ENCODE measurements at regions not wholly inside any gene's neighbourhood (a gene's known extent, or its start where the extent isn't known, plus 50 kb on each side); places are given as distances from the start of the nearest gene placed in this dataset.

- Histone ChIP-seq H3K27me3 (ENCODE audit: control insufficient read depth in 2 of 2, insufficient read depth in 2 of 2, low read length in 2 of 2) (no peaks in the 10 kb centered on the region), H3K36me3 (ENCODE audit: control insufficient read depth in 2 of 2, insufficient read depth in 2 of 2, low read length in 2 of 2) (no peaks in the 10 kb centered on the region), H3K9ac (ENCODE audit: low read depth in 1 of 2, low read length in 2 of 2) (no peak overlapping the region), H3K9me3 (ENCODE audit: control insufficient read depth in 2 of 2, low read length in 2 of 2) (no peaks in the 10 kb centered on the region), H3K27ac (ENCODE audit: low read depth in 2 of 2, low read length in 2 of 2) (no peak overlapping the region), H3K4me1 (ENCODE audit: control insufficient read depth in 2 of 2, insufficient read depth in 2 of 2, low read length in 2 of 2) (no peaks in the 10 kb centered on the region), H3K4me3 (ENCODE audit: low read length in 2 of 2) (no peak overlapping the region)
Observed at GRCh38 chr13:33999811-34000605, 182.1 kb downstream of the RFC3 start.

GRCh38 chr13:34000955-34001354 lies 183.0 kb downstream of the RFC3 start:
- no peak overlapping the region for H3K27ac ChIP-seq (ENCODE audit: low read depth in 2 of 2, low read length in 2 of 2)
- no peaks in the 10 kb centered on the region for H3K4me1 ChIP-seq (ENCODE audit: control insufficient read depth in 2 of 2, insufficient read depth in 2 of 2, low read length in 2 of 2)

GRCh38 chr13:34001389-34001788 lies 183.4 kb downstream of the RFC3 start:
- Histone ChIP-seq H3K4me3 (ENCODE audit: low read length in 2 of 2) (no peak overlapping the region), H3K27me3 (ENCODE audit: control insufficient read depth in 2 of 2, insufficient read depth in 2 of 2, low read length in 2 of 2) (no peaks in the 10 kb centered on the region), H3K36me3 (ENCODE audit: control insufficient read depth in 2 of 2, insufficient read depth in 2 of 2, low read length in 2 of 2) (no peaks in the 10 kb centered on the region), H3K27ac (ENCODE audit: low read depth in 2 of 2, low read length in 2 of 2) (no peak overlapping the region), H3K9me3 (ENCODE audit: control insufficient read depth in 2 of 2, low read length in 2 of 2) (no peaks in the 10 kb centered on the region), H3K9ac (ENCODE audit: low read depth in 1 of 2, low read length in 2 of 2) (no peak overlapping the region), H3K4me1 (ENCODE audit: control insufficient read depth in 2 of 2, insufficient read depth in 2 of 2, low read length in 2 of 2) (no peaks in the 10 kb centered on the region)

More at GRCh38 chr13:34000955-34001354, 183.0 kb downstream of the RFC3 start:
- no peak overlapping the region for H3K4me3 ChIP-seq (ENCODE audit: low read length in 2 of 2)
- H3K36me3 ChIP-seq (ENCODE audit: control insufficient read depth in 2 of 2, insufficient read depth in 2 of 2, low read length in 2 of 2), result no peaks in the 10 kb centered on the region
- no peaks in the 10 kb centered on the region for H3K27me3 ChIP-seq (ENCODE audit: control insufficient read depth in 2 of 2, insufficient read depth in 2 of 2, low read length in 2 of 2)
- no peaks in the 10 kb centered on the region for H3K9me3 ChIP-seq (ENCODE audit: control insufficient read depth in 2 of 2, low read length in 2 of 2)
- no peak overlapping the region for H3K9ac ChIP-seq (ENCODE audit: low read depth in 1 of 2, low read length in 2 of 2)

GRCh38 chr13:34002141-34002540 lies 184.2 kb downstream of the RFC3 start:
- no peaks in the 10 kb centered on the region for H3K27me3 ChIP-seq (ENCODE audit: control insufficient read depth in 2 of 2, insufficient read depth in 2 of 2, low read length in 2 of 2)
- H3K4me3 ChIP-seq (ENCODE audit: low read length in 2 of 2), result no peak overlapping the region
- no peaks in the 10 kb centered on the region for H3K9me3 ChIP-seq (ENCODE audit: control insufficient read depth in 2 of 2, low read length in 2 of 2)

GRCh38 chr13:34002924-34003323 lies 185.0 kb downstream of the RFC3 start:
- no peak overlapping the region for H3K27ac ChIP-seq (ENCODE audit: low read depth in 2 of 2, low read length in 2 of 2)
- no peak overlapping the region for H3K4me3 ChIP-seq (ENCODE audit: low read length in 2 of 2)
- H3K27me3 ChIP-seq (ENCODE audit: control insufficient read depth in 2 of 2, insufficient read depth in 2 of 2, low read length in 2 of 2), result no peaks in the 10 kb centered on the region
- no peaks in the 10 kb centered on the region for H3K9me3 ChIP-seq (ENCODE audit: control insufficient read depth in 2 of 2, low read length in 2 of 2)
- no peak overlapping the region for H3K9ac ChIP-seq (ENCODE audit: low read depth in 1 of 2, low read length in 2 of 2)
- no peaks in the 10 kb centered on the region for H3K36me3 ChIP-seq (ENCODE audit: control insufficient read depth in 2 of 2, insufficient read depth in 2 of 2, low read length in 2 of 2)
- H3K4me1 ChIP-seq (ENCODE audit: control insufficient read depth in 2 of 2, insufficient read depth in 2 of 2, low read length in 2 of 2), result no peaks in the 10 kb centered on the region

More at GRCh38 chr13:34002141-34002540, 184.2 kb downstream of the RFC3 start:
- Histone ChIP-seq H3K27ac (ENCODE audit: low read depth in 2 of 2, low read length in 2 of 2) (no peak overlapping the region), H3K36me3 (ENCODE audit: control insufficient read depth in 2 of 2, insufficient read depth in 2 of 2, low read length in 2 of 2) (no peaks in the 10 kb centered on the region), H3K4me1 (ENCODE audit: control insufficient read depth in 2 of 2, insufficient read depth in 2 of 2, low read length in 2 of 2) (no peaks in the 10 kb centered on the region), H3K9ac (ENCODE audit: low read depth in 1 of 2, low read length in 2 of 2) (no peak overlapping the region)

GRCh38 chr13:34003656-34004055 lies 185.7 kb downstream of the RFC3 start:
- Histone ChIP-seq H3K36me3 (ENCODE audit: control insufficient read depth in 2 of 2, insufficient read depth in 2 of 2, low read length in 2 of 2) (no peaks in the 10 kb centered on the region), H3K9me3 (ENCODE audit: control insufficient read depth in 2 of 2, low read length in 2 of 2) (no peaks in the 10 kb centered on the region)

GRCh38 chr13:34004676-34005075 lies 186.7 kb downstream of the RFC3 start:
- H3K4me1 ChIP-seq (ENCODE audit: control insufficient read depth in 2 of 2, insufficient read depth in 2 of 2, low read length in 2 of 2), result no peaks in the 10 kb centered on the region
- no peak overlapping the region for H3K9ac ChIP-seq (ENCODE audit: low read depth in 1 of 2, low read length in 2 of 2)
- no peak overlapping the region for H3K4me3 ChIP-seq (ENCODE audit: low read length in 2 of 2)
- H3K27ac ChIP-seq (ENCODE audit: low read depth in 2 of 2, low read length in 2 of 2), result no peak overlapping the region
- no peaks in the 10 kb centered on the region for H3K36me3 ChIP-seq (ENCODE audit: control insufficient read depth in 2 of 2, insufficient read depth in 2 of 2, low read length in 2 of 2)
- no peaks in the 10 kb centered on the region for H3K27me3 ChIP-seq (ENCODE audit: control insufficient read depth in 2 of 2, insufficient read depth in 2 of 2, low read length in 2 of 2)
- H3K9me3 ChIP-seq (ENCODE audit: control insufficient read depth in 2 of 2, low read length in 2 of 2), result no peaks in the 10 kb centered on the region

More at GRCh38 chr13:34003656-34004055, 185.7 kb downstream of the RFC3 start:
- Histone ChIP-seq H3K27me3 (ENCODE audit: control insufficient read depth in 2 of 2, insufficient read depth in 2 of 2, low read length in 2 of 2) (no peaks in the 10 kb centered on the region), H3K27ac (ENCODE audit: low read depth in 2 of 2, low read length in 2 of 2) (no peak overlapping the region), H3K4me3 (ENCODE audit: low read length in 2 of 2) (no peak overlapping the region), H3K9ac (ENCODE audit: low read depth in 1 of 2, low read length in 2 of 2) (no peak overlapping the region), H3K4me1 (ENCODE audit: control insufficient read depth in 2 of 2, insufficient read depth in 2 of 2, low read length in 2 of 2) (no peaks in the 10 kb centered on the region)

GRCh38 chr13:34006011-34006410 lies 188.1 kb downstream of the RFC3 start:
- no peaks in the 10 kb centered on the region for H3K36me3 ChIP-seq (ENCODE audit: control insufficient read depth in 2 of 2, insufficient read depth in 2 of 2, low read length in 2 of 2)
- no peak overlapping the region for H3K4me3 ChIP-seq (ENCODE audit: low read length in 2 of 2)
- no peaks in the 10 kb centered on the region for H3K9me3 ChIP-seq (ENCODE audit: control insufficient read depth in 2 of 2, low read length in 2 of 2)
- no peaks in the 10 kb centered on the region for H3K27me3 ChIP-seq (ENCODE audit: control insufficient read depth in 2 of 2, insufficient read depth in 2 of 2, low read length in 2 of 2)
- H3K9ac ChIP-seq (ENCODE audit: low read depth in 1 of 2, low read length in 2 of 2), result no peak overlapping the region
- H3K27ac ChIP-seq (ENCODE audit: low read depth in 2 of 2, low read length in 2 of 2), result no peak overlapping the region
- no peaks in the 10 kb centered on the region for H3K4me1 ChIP-seq (ENCODE audit: control insufficient read depth in 2 of 2, insufficient read depth in 2 of 2, low read length in 2 of 2)

- no peaks in the 10 kb centered on the region for H3K27me3 ChIP-seq (ENCODE audit: control insufficient read depth in 2 of 2, insufficient read depth in 2 of 2, low read length in 2 of 2)
- H3K9ac ChIP-seq (ENCODE audit: low read depth in 1 of 2, low read length in 2 of 2), result no peak overlapping the region
- no peaks in the 10 kb centered on the region for H3K36me3 ChIP-seq (ENCODE audit: control insufficient read depth in 2 of 2, insufficient read depth in 2 of 2, low read length in 2 of 2)
- no peak overlapping the region for H3K4me3 ChIP-seq (ENCODE audit: low read length in 2 of 2)
- H3K4me1 ChIP-seq (ENCODE audit: control insufficient read depth in 2 of 2, insufficient read depth in 2 of 2, low read length in 2 of 2), result no peaks in the 10 kb centered on the region
- no peak overlapping the region for H3K27ac ChIP-seq (ENCODE audit: low read depth in 2 of 2, low read length in 2 of 2)
- H3K9me3 ChIP-seq (ENCODE audit: control insufficient read depth in 2 of 2, low read length in 2 of 2), result no peaks in the 10 kb centered on the region
Observed at GRCh38 chr13:34011552-34012085, 193.7 kb downstream of the RFC3 start.

GRCh38 chr13:34012382-34012781 lies 194.4 kb downstream of the RFC3 start:
- Histone ChIP-seq H3K4me1 (ENCODE audit: control insufficient read depth in 2 of 2, insufficient read depth in 2 of 2, low read length in 2 of 2) (no peaks in the 10 kb centered on the region), H3K27ac (ENCODE audit: low read depth in 2 of 2, low read length in 2 of 2) (no peak overlapping the region), H3K9ac (ENCODE audit: low read depth in 1 of 2, low read length in 2 of 2) (no peak overlapping the region), H3K9me3 (ENCODE audit: control insufficient read depth in 2 of 2, low read length in 2 of 2) (no peaks in the 10 kb centered on the region), H3K27me3 (ENCODE audit: control insufficient read depth in 2 of 2, insufficient read depth in 2 of 2, low read length in 2 of 2) (no peaks in the 10 kb centered on the region), H3K4me3 (ENCODE audit: low read length in 2 of 2) (no peak overlapping the region), H3K36me3 (ENCODE audit: control insufficient read depth in 2 of 2, insufficient read depth in 2 of 2, low read length in 2 of 2) (no peaks in the 10 kb centered on the region)

Measured in mucosa of rectum (tissue), 2 donors.